A549 (cell line): ENCODE measurements at regions not wholly inside any gene's neighbourhood (a gene's known extent, or its start where the extent isn't known, plus 50 kb on each side); places are given as distances from the start of the nearest gene placed in this dataset.

Source experiments
- ATAC-seq, 2 experiments: fragments of 200-7000 bp in 1 of 2; fragments of >200 bp in 1 of 2; cut with Nextera tagmentation in 1 of 2; cut with Tn5 transposase in 1 of 2; 3 replicates each; pipeline versions ENCODE4 v1.8.0 to v1.9.1; 2018 to 2020; ENCODE audit warnings: mild to moderate bottlenecking in 1 of 2, moderate library complexity in 1 of 2
- CTCF ChIA-PET: fragments of 300-600 bp; sonication (Branson Sonifier 250); formaldehyde crosslinking; extraction: SDS; loops from one replicate; lab custom pipeline; 2021; ENCODE audit warnings: antibody characterized with exemption, inconsistent platforms; lab: Yijun Ruan, JAX
- POLR2A ChIA-PET: fragments of 350-600 bp; formaldehyde crosslinking; extraction: SDS; loops from one replicate; lab custom pipeline; 2021; ENCODE audit warnings: antibody characterized with exemption, inconsistent platforms; lab: Yijun Ruan, JAX
- DNase-seq, 2 experiments: peaks; one replicate each; pipeline versions ENCODE4 v3.0.0 to v3.0.0-alpha.2; 2011 to 2016; ENCODE audit warnings: low read depth in 1 of 2, low spot score in 1 of 2
- FAIRE-seq: peaks from 2 replicates; lab custom pipeline; 2011; peaks lifted over from hg19 to GRCh38; lab: Jason Lieb, UNC
- H3K27ac ChIP-seq, 2 experiments: fragments of >200 bp; sonication (Bioruptor Twin); formaldehyde crosslinking; 3 replicates each; pipeline ENCODE4 v1.5.1; 2016 to 2017
- H3K4me1 ChIP-seq: fragments of >200 bp; sonication (Bioruptor Twin); formaldehyde crosslinking; 3 replicates; pipeline ENCODE4 v1.6.1; 2016
- H3K4me2 ChIP-seq: fragments of >200 bp; sonication (Bioruptor Twin); formaldehyde crosslinking; 3 replicates; pipeline ENCODE4 v1.6.1; 2016
- H3K4me3 ChIP-seq: fragments of >200 bp; sonication (Bioruptor Twin); formaldehyde crosslinking; 3 replicates; pipeline ENCODE4 v1.5.1; 2016
- H3K9me3 ChIP-seq: fragments of >200 bp; sonication (Bioruptor Twin); formaldehyde crosslinking; 3 replicates; pipeline ENCODE4 v1.6.1; 2016
- ATOH8 ChIP-seq: fragments of 250-450 bp; sonication (Bioruptor Pico); IDR thresholded peaks from 2 replicates; pipeline ENCODE4 v1.5.0; 2020; ENCODE audit warnings: low read depth, mild to moderate bottlenecking, moderate library complexity
- CEBPB ChIP-seq, 2 experiments: fragments of >200 bp in 1 of 2; sonication (Bioruptor Twin) in 1 of 2; formaldehyde crosslinking in 1 of 2; IDR thresholded peaks; 2 replicates each; pipeline ENCODE4 v1.6.1; 2012 to 2016
- ESRRA ChIP-seq: fragments of 150-350 bp; IDR thresholded peaks from 2 replicates; pipeline ENCODE4 v1.6.1; 2014; ENCODE audit warnings: mild to moderate bottlenecking, low read length, borderline replicate concordance
- FOSB ChIP-seq: fragments of 250-450 bp; sonication (Bioruptor Pico); IDR thresholded peaks from 2 replicates; pipeline ENCODE4 v1.5.0; 2020; ENCODE audit warnings: mild to moderate bottlenecking, moderate library complexity
- GATA3 ChIP-seq: IDR thresholded peaks from 2 replicates; pipeline ENCODE4 v1.6.1; 2012; ENCODE audit warnings: borderline replicate concordance
- HDAC2 ChIP-seq: fragments of 200-600 bp; sonication (generic); IDR thresholded peaks from 2 replicates; pipeline ENCODE4 v1.6.1; 2016
- HEYL ChIP-seq: fragments of 250-450 bp; sonication (Bioruptor Pico); IDR thresholded peaks from 2 replicates; pipeline ENCODE4 v1.8.0; 2021; ENCODE audit warnings: mild to moderate bottlenecking, moderate library complexity
- HMGXB4 ChIP-seq: fragments of 250-450 bp; sonication (Bioruptor Pico); IDR thresholded peaks from 2 replicates; pipeline ENCODE4 v1.5.0; 2021; ENCODE audit warnings: mild to moderate bottlenecking, moderate library complexity, borderline replicate concordance
- HOXA7 ChIP-seq: fragments of 250-450 bp; sonication (Bioruptor Pico); IDR thresholded peaks from 2 replicates; pipeline ENCODE4 v1.5.0; 2020; ENCODE audit warnings: mild to moderate bottlenecking, moderate library complexity
- HOXB13 ChIP-seq: fragments of 250-450 bp; sonication (Bioruptor Pico); IDR thresholded peaks from 2 replicates; pipeline ENCODE4 v1.5.0; 2020; ENCODE audit warnings: low read depth, mild to moderate bottlenecking, moderate library complexity
- HOXB5 ChIP-seq: fragments of 250-450 bp; sonication (Bioruptor Pico); IDR thresholded peaks from 2 replicates; pipeline ENCODE4 v1.5.0; 2020; ENCODE audit warnings: mild to moderate bottlenecking, moderate library complexity
- JUN ChIP-seq, 2 experiments: fragments of >200 bp; sonication (Bioruptor Twin); formaldehyde crosslinking; IDR thresholded peaks; 2 replicates in 1 of 2; 3 replicates in 1 of 2; pipeline ENCODE4 v1.6.1; 2016 to 2017
- KDM1A ChIP-seq: fragments of 200-600 bp; sonication (generic); IDR thresholded peaks from 2 replicates; pipeline ENCODE4 v1.6.1; 2016; ENCODE audit warnings: low read depth, mild to moderate bottlenecking
- MAZ ChIP-seq: fragments of 150-350 bp; IDR thresholded peaks from 2 replicates; pipeline ENCODE4 v1.6.1; 2014; ENCODE audit warnings: antibody characterized with exemption, low read depth, low read length, borderline replicate concordance
- NFE2L2 ChIP-seq: fragments of 150-350 bp; conservative IDR thresholded peaks from 2 replicates; pipeline ENCODE4 v1.6.1; 2014; ENCODE audit warnings: low read length
- RARB ChIP-seq: fragments of 250-450 bp; sonication (Bioruptor Pico); IDR thresholded peaks from 2 replicates; pipeline ENCODE4 v1.8.0; 2021; ENCODE audit warnings: mild to moderate bottlenecking, moderate library complexity
- SREBF2 ChIP-seq: fragments of 450-650 bp; IDR thresholded peaks from 2 replicates; pipeline ENCODE4 v1.6.1; 2014; ENCODE audit warnings: mild to moderate bottlenecking, moderate library complexity
- TP53 ChIP-seq: fragments of 250-450 bp; sonication (Bioruptor Pico); IDR thresholded peaks from 2 replicates; pipeline ENCODE4 v1.5.0; 2021; ENCODE audit warnings: mild to moderate bottlenecking, moderate library complexity
- USF2 ChIP-seq: fragments of 450-650 bp; IDR thresholded peaks from 2 replicates; pipeline ENCODE4 v1.6.1; 2014; ENCODE audit warnings: antibody characterized with exemption
- ZFP36 ChIP-seq: fragments of 450-650 bp; IDR thresholded peaks from 2 replicates; pipeline ENCODE4 v1.6.1; 2014; ENCODE audit warnings: borderline replicate concordance; ENCODE audit not compliant: partially characterized antibody
- WGBS: methylation state at CpG from one replicate; pipeline ENCODE4 v1.1.6; 2017; ENCODE audit errors: missing lambda C conversion rate; 5-methylcytosine and 5-hydroxymethylcytosine counted together
- TF ChIP-seq, protein P1 (sequence below): fragments of >200 bp; sonication (Bioruptor Twin); formaldehyde crosslinking; IDR thresholded peaks from 3 replicates; pipeline ENCODE4 v1.6.1; 2016
- TF ChIP-seq, protein P2 (sequence below): fragments of 200-600 bp; sonication (generic); IDR thresholded peaks from 2 replicates; pipeline ENCODE4 v1.6.1; 2016; ENCODE audit warnings: antibody characterized with exemption, mild to moderate bottlenecking, moderate library complexity

- TF ChIP-seq HOXB5 (CRISPR knock-in tag), result no peak
- TF ChIP-seq KDM1A, result no peak
- no peak for TF ChIP-seq RARB (CRISPR knock-in tag)
- no peak for TF ChIP-seq TP53 (CRISPR knock-in tag)
- TF ChIP-seq ZFP36, result no peak
- TF ChIP-seq HDAC2, result no peak
- no peak for TF ChIP-seq USF2
- TF ChIP-seq, all 56 proteins: peak for 0
These were observed 242.2 kb downstream of the SYK start (continued) for GRCh38 chr9:91043811-91044175.

- ATAC-seq (no peak), FAIRE-seq (no peak), DNase-seq (no peak)
- 75% methylated on average over 2 of the region's 3 CpGs for WGBS
- Histone ChIP-seq H3K27ac (no peak overlapping the region), H3K9me3 (no peaks in the 10 kb centered on the region), H3K4me3 (no peak overlapping the region), H3K4me2 (no peak overlapping the region), H3K4me1 (peaks cover 8% of the 10 kb centered on the region; the same call in 1 of the 3 replicates)
- ChIA-PET POLR2A (no interaction called here), CTCF (interaction anchor here (0.5 to 1.6 kb wide), 3 partner anchors 12 to 636 kb away, joined by 3 to 5 read pairs (median 3); no protein-coding TSS in a partner anchor)
- TF ChIP-seq JUN (IDR thresholded peaks at IDR 0.05), result no peak
These were observed 242.7 kb downstream of the SYK start for GRCh38 chr9:91044354-91044753.

- H3K27ac ChIP-seq, result no peak overlapping the region
- DNase-seq (no peak), FAIRE-seq (no peak), ATAC-seq (no peak)
- no peaks in the 10 kb centered on the region for H3K9me3 ChIP-seq
- 54% methylated on average over 2 of the region's 2 CpGs for WGBS
- ChIA-PET POLR2A (no interaction called here), CTCF (interaction anchor here (1.1 to 1.6 kb wide), 3 partner anchors 8 to 381 kb away, joined by 3 to 5 read pairs (median 4); no protein-coding TSS in a partner anchor)
- peaks cover 8% of the 10 kb centered on the region; the same call in 1 of the 3 replicates for H3K4me1 ChIP-seq
- no peak for TF ChIP-seq KDM1A
- no peak for TF ChIP-seq HDAC2
- TF ChIP-seq SREBF2, result no peak
- no peak for TF ChIP-seq HMGXB4
- TF ChIP-seq, protein P1, sequence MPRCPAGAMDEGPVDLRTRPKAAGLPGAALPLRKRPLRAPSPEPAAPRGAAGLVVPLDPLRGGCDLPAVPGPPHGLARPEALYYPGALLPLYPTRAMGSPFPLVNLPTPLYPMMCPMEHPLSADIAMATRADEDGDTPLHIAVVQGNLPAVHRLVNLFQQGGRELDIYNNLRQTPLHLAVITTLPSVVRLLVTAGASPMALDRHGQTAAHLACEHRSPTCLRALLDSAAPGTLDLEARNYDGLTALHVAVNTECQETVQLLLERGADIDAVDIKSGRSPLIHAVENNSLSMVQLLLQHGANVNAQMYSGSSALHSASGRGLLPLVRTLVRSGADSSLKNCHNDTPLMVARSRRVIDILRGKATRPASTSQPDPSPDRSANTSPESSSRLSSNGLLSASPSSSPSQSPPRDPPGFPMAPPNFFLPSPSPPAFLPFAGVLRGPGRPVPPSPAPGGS, result no peak
- TF ChIP-seq HEYL, result no peak
- TF ChIP-seq HOXB13, result no peak
- no peak for TF ChIP-seq MAZ
- no peak for TF ChIP-seq FOSB (CRISPR knock-in tag)
- TF ChIP-seq, protein P2, sequence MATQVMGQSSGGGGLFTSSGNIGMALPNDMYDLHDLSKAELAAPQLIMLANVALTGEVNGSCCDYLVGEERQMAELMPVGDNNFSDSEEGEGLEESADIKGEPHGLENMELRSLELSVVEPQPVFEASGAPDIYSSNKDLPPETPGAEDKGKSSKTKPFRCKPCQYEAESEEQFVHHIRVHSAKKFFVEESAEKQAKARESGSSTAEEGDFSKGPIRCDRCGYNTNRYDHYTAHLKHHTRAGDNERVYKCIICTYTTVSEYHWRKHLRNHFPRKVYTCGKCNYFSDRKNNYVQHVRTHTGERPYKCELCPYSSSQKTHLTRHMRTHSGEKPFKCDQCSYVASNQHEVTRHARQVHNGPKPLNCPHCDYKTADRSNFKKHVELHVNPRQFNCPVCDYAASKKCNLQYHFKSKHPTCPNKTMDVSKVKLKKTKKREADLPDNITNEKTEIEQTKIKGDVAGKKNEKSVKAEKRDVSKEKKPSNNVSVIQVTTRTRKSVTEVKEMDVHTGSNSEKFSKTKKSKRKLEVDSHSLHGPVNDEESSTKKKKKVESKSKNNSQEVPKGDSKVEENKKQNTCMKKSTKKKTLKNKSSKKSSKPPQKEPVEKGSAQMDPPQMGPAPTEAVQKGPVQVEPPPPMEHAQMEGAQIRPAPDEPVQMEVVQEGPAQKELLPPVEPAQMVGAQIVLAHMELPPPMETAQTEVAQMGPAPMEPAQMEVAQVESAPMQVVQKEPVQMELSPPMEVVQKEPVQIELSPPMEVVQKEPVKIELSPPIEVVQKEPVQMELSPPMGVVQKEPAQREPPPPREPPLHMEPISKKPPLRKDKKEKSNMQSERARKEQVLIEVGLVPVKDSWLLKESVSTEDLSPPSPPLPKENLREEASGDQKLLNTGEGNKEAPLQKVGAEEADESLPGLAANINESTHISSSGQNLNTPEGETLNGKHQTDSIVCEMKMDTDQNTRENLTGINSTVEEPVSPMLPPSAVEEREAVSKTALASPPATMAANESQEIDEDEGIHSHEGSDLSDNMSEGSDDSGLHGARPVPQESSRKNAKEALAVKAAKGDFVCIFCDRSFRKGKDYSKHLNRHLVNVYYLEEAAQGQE, result no peak
- TF ChIP-seq NFE2L2, result no peak
- no peak for TF ChIP-seq ATOH8 (CRISPR knock-in tag)
- TF ChIP-seq GATA3, result no peak
- TF ChIP-seq HOXA7 (CRISPR knock-in tag), result no peak
- TF ChIP-seq ESRRA, result no peak
- TF ChIP-seq CEBPB (IDR thresholded peaks at IDR 0.05), result no peak
- no peak overlapping the region for H3K4me3 ChIP-seq
- no peak overlapping the region for H3K4me2 ChIP-seq
These were observed 243.4 kb downstream of the SYK start for GRCh38 chr9:91045041-91045440.
